Esophagus squamous epithelium (tissue), 5 donors: ENCODE measurements at regions not wholly inside any gene's neighbourhood (a gene's known extent, or its start where the extent isn't known, plus 50 kb on each side); places are given as distances from the start of the nearest gene placed in this dataset.

Experiments
- DNase-seq: peaks from one replicate; lab custom pipeline; 2025; lab: John Stamatoyannopoulos, UW
- H3K27ac ChIP-seq, 4 donors: fragments of 200-600 bp; sonication (generic); one replicate each; pipeline ENCODE4 v1.5.1; 2016 to 2019; ENCODE audit warnings: mild to moderate bottlenecking in 1 of 4
- H3K27me3 ChIP-seq, 4 donors: fragments of 200-600 bp; sonication (generic); 1 replicate in 3 of 4; 2 replicates in 1 of 4; pipeline versions ENCODE4 v1.5.1 to v1.6.0; 2017 to 2021; ENCODE audit warnings: antibody characterized with exemption in 1 of 4
- H3K36me3 ChIP-seq, 3 donors: fragments of 200-600 bp; sonication (generic); one replicate each; pipeline ENCODE4 v1.5.1; 2016 to 2019
- H3K4me1 ChIP-seq, 3 donors: fragments of 200-600 bp; sonication (generic); one replicate each; pipeline ENCODE4 v1.5.1; 2017 to 2019
- H3K4me3 ChIP-seq, 4 donors: fragments of 200-600 bp; sonication (generic); 1 replicate in 3 of 4; 2 replicates in 1 of 4; pipeline ENCODE4 v1.5.1; 2016 to 2019; ENCODE audit warnings: mild to moderate bottlenecking in 2 of 4, moderate library complexity in 1 of 4
- H3K9me3 ChIP-seq, 3 donors: fragments of 200-600 bp; sonication (generic); one replicate each; pipeline ENCODE4 v1.5.1; 2016 to 2019
- CTCF ChIP-seq, 6 experiments: fragments of 450-650 bp in 4 of 6; fragments of 200-600 bp in 2 of 6; sonication (generic) in 2 of 6; IDR thresholded peaks; one replicate each; pipeline ENCODE4 v1.5.1; 2016 to 2019; ENCODE audit warnings: antibody characterized with exemption in 6 of 6, mild to moderate bottlenecking in 4 of 6, moderate library complexity in 4 of 6
- POLR2A ChIP-seq, 4 donors: fragments of 450-650 bp; IDR thresholded peaks; one replicate each; pipeline ENCODE4 v1.6.1; 2017; ENCODE audit warnings: antibody characterized with exemption in 4 of 4, mild to moderate bottlenecking in 4 of 4, moderate library complexity in 3 of 4
- WGBS, 2 donors: methylation state at CpG; one replicate each; pipeline ENCODE4 v1.1.5; 2018; 5-methylcytosine and 5-hydroxymethylcytosine counted together
- intact Hi-C: fragments of 100-400 bp; cut with DNase I; formaldehyde crosslinking; loops from one replicate; pipeline ENCODE4 v1.15.0; 2022
- donor health status: DM: yes; HTN: yes; CAD: no.

GRCh38 chr2:22355816-22356433 is 1029.1 kb upstream of the KLHL29 start:
- intact Hi-C loops = no loop called here
- Histone ChIP-seq H3K36me3 (no peaks in the 10 kb centered on the region), H3K27me3 (no peaks in the 10 kb centered on the region), H3K9me3 (no peaks in the 10 kb centered on the region), H3K27ac (no peak overlapping the region), H3K4me3 (no peak overlapping the region), H3K4me1 (no peaks in the 10 kb centered on the region)
- peak; percentile 37 to 80 (median 54) for TF ChIP-seq CTCF (IDR thresholded peaks at IDR 0.05)
- TF ChIP-seq POLR2A (IDR thresholded peaks at IDR 0.05) = no peak
- DNase-seq = no peak
- WGBS, 2 donors = 43 to 48% methylated on average over 4 of the region's 4 CpGs

DNA sequence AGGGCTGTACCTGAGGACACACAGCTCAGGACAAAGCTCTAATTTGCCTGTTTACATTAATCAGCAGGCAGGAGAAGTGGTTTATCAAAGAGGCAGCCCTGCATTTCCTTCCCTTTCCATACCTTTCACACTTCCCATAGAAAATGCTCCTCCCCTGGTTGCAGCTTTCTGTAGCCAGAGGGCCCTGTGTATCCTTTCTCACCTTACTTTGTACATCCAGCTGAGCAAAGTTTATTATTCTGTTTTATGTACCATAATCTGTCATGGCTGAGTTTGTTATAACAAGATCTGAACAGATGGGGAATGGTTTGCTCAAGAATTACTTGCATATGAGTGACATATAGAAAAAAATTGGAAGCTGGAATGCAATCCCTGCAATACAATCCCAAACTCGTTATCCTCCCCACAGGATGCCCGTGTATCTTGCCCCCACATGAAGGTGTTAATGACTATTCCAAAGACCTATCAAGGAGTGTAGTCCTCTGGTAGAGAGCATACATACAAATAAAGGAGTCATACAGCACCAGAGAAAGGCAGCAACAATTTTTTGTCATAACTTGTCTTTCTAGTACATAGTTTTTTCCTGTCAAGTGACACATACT is 1025.8 kb upstream of the KLHL29 start:
- Histone ChIP-seq H3K27ac (no peak overlapping the region), H3K27me3 (no peaks in the 10 kb centered on the region), H3K4me3 (no peak overlapping the region), H3K9me3 (no peaks in the 10 kb centered on the region), H3K36me3 (no peaks in the 10 kb centered on the region), H3K4me1 (no peaks in the 10 kb centered on the region)
- DNase-seq = no peak
- intact Hi-C loops = no loop called here
- TF ChIP-seq CTCF (IDR thresholded peaks at IDR 0.05) = no peak
- no peak for TF ChIP-seq POLR2A (IDR thresholded peaks at IDR 0.05)
- 0 to 13% methylated on average over 2 of the region's 2 CpGs for WGBS, 2 donors

DNA sequence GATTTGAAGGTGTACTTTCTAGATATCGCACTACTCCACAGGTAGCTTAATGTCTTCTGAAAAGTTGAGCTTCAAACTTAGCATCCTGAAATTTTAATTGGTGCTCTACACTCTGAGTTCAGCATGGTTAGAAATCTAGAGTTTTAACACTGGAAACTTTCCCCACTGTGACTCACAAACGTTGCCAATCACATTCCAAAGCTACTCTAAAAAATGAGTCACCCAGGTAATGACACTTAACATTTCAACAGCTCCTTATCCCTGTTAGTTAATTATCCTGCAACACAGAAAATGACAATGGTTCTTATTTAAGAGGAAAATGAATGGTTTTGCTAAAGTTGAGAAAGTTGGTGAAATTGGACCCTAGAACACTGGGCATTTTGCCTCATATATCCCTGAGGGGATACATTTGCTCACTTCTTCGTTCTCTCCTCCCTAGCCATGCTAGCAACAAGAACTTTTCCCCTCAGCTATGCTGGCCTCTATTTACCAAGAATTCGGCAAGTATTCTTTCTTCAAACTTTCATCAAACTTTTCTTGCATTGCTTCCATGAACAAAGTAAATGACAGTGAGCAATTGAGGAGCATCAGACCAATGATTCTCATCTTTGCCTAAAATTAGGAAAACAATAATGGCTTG is 1024.1 kb upstream of the KLHL29 start:
- DNase-seq = no peak

DNA sequence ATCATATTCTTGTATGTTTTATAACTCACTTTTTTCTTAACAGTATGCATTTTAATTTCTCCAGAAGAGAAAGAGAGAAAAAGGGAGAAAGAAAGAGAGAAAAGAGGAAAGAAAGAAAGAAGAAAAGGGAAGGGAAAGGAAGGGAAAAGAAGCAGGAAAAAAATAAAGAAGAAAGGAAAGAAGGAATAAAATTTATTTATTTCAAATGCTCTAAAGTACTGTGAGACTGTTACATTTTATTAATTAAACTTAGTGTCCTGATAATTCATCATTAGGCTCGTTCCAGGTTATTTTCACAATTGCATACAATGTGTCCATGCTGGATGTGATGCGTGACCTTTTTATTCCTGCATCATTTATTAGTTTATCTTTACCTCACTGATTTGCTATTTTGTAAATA is 1023.4 kb upstream of the KLHL29 start:
- Histone ChIP-seq H3K4me3 (no peak overlapping the region), H3K27ac (no peak overlapping the region), H3K27me3 (no peaks in the 10 kb centered on the region), H3K9me3 (no peaks in the 10 kb centered on the region), H3K4me1 (no peaks in the 10 kb centered on the region), H3K36me3 (no peaks in the 10 kb centered on the region)
- DNase-seq = no peak
- WGBS, 2 donors = 67 to 73% methylated on average over 2 of the region's 2 CpGs
- intact Hi-C loops = no loop called here
- no peak for TF ChIP-seq CTCF (IDR thresholded peaks at IDR 0.05)
- TF ChIP-seq POLR2A (IDR thresholded peaks at IDR 0.05) = no peak

More for the DNA sequence above, 1024.1 kb upstream of the KLHL29 start:
- no peaks in the 10 kb centered on the region for H3K9me3 ChIP-seq
- TF ChIP-seq POLR2A (IDR thresholded peaks at IDR 0.05) = no peak
- TF ChIP-seq CTCF (IDR thresholded peaks at IDR 0.05) = no peak
- intact Hi-C loops = no loop called here
- H3K36me3 ChIP-seq = no peaks in the 10 kb centered on the region
- H3K27me3 ChIP-seq = no peaks in the 10 kb centered on the region
- WGBS, 2 donors = 50 to 55% methylated on average over 4 of the region's 4 CpGs
- H3K4me1 ChIP-seq = no peaks in the 10 kb centered on the region
- no peak overlapping the region for H3K27ac ChIP-seq
- H3K4me3 ChIP-seq = no peak overlapping the region

GRCh38 chr2:22375096-22375495 is 1009.9 kb upstream of the KLHL29 start:
- H3K4me3 ChIP-seq = no peak overlapping the region
- no peaks in the 10 kb centered on the region for H3K36me3 ChIP-seq
- intact Hi-C loops = no loop called here
- no peaks in the 10 kb centered on the region for H3K27me3 ChIP-seq
- TF ChIP-seq CTCF (IDR thresholded peaks at IDR 0.05) (no peak), POLR2A (IDR thresholded peaks at IDR 0.05) (no peak)
- no peak overlapping the region for H3K27ac ChIP-seq
- DNase-seq = no peak
- 0% methylated on average over 1 of the region's 1 CpG for WGBS, 2 donors
- H3K4me1 ChIP-seq = no peaks in the 10 kb centered on the region
- no peaks in the 10 kb centered on the region for H3K9me3 ChIP-seq
